IMR-90 (cell line): ENCODE measurements at regions not wholly inside any gene's neighbourhood (a gene's known extent, or its start where the extent isn't known, plus 50 kb on each side); places are given as distances from the start of the nearest gene placed in this dataset.

Source experiments
- ATAC-seq: fragments of 200-7000 bp; cut with Tn5 transposase; 2 replicates; pipeline ENCODE4 v1.9.1; 2020; ENCODE audit warnings: low read depth, mild to moderate bottlenecking, moderate library complexity
- BruUV-seq: library from RNA; stranded (reverse); fragments of 400-500 nt; replicated peaks from 2 replicates; lab custom pipeline; 2021; lab: Mats Ljungman, UMichigan
- CTCF ChIA-PET: fragments of 300-600 bp; formaldehyde crosslinking; extraction: SDS; loops from one replicate; lab custom pipeline; 2021; ENCODE audit warnings: antibody characterized with exemption; lab: Yijun Ruan, JAX
- POLR2A ChIA-PET: fragments of 300-600 bp; sonication (Branson Sonifier 250); formaldehyde crosslinking; loops from one replicate; lab custom pipeline; 2022; ENCODE audit warnings: antibody characterized with exemption; ENCODE audit not compliant: unreplicated experiment; lab: Charles Lee
- DNase-seq: peaks from one replicate; pipeline ENCODE4 v3.0.0; 2013
- H2AFZ ChIP-seq: replicated peaks from 2 replicates; pipeline ENCODE3; 2013; ENCODE audit warnings: low read length, mild to moderate bottlenecking; ENCODE audit not compliant: poor library complexity
- H2AK5ac ChIP-seq: 2 replicates; pipeline ENCODE4 v1.6.1; 2013; ENCODE audit warnings: low read depth, low read length, inconsistent platforms
- H2AK9ac ChIP-seq: replicated peaks from 2 replicates; pipeline ENCODE3; 2013; ENCODE audit warnings: mild to moderate bottlenecking, low read depth, low read length, moderate library complexity; ENCODE audit not compliant: poor library complexity
- H2BK120ac ChIP-seq: 2 replicates; pipeline ENCODE4 v1.6.1; 2013; ENCODE audit warnings: low read depth, low read length, inconsistent platforms
- H2BK15ac ChIP-seq: 3 replicates; pipeline ENCODE4 v1.6.1; 2013; ENCODE audit warnings: low read depth, low read length, inconsistent platforms
- H2BK20ac ChIP-seq: 2 replicates; pipeline ENCODE4 v1.6.1; 2013; ENCODE audit warnings: low read depth, mild to moderate bottlenecking, inconsistent platforms, low read length, moderate library complexity
- H2BK5ac ChIP-seq: 2 replicates; pipeline ENCODE4 v1.6.1; 2013; ENCODE audit warnings: mild to moderate bottlenecking, low read depth, low read length, inconsistent platforms; ENCODE audit not compliant: poor library complexity, severe bottlenecking
- H3K14ac ChIP-seq: replicated peaks from 2 replicates; pipeline ENCODE4 v1.6.1; 2013; ENCODE audit warnings: low read depth, low read length, inconsistent platforms
- H3K18ac ChIP-seq: 2 replicates; pipeline ENCODE4 v1.6.1; 2013; ENCODE audit warnings: low read depth, low read length, control low read depth
- H3K23ac ChIP-seq: 2 replicates; pipeline ENCODE4 v1.6.1; 2013; ENCODE audit warnings: low read depth, low read length, inconsistent platforms
- H3K27ac ChIP-seq: 2 replicates; pipeline ENCODE4 v1.5.1; 2013; ENCODE audit warnings: mild to moderate bottlenecking, control low read depth, low read length; ENCODE audit not compliant: insufficient read depth
- H3K27me3 ChIP-seq: 2 replicates; pipeline ENCODE4 v1.6.1; 2013; ENCODE audit warnings: low read length; ENCODE audit not compliant: control insufficient read depth, insufficient read depth
- H3K36me3 ChIP-seq: 2 replicates; pipeline ENCODE4 v1.6.1; 2013; ENCODE audit warnings: low read length, mixed read lengths; ENCODE audit not compliant: control insufficient read depth, insufficient read depth
- H3K4ac ChIP-seq: 2 replicates; pipeline ENCODE4 v1.6.1; 2013; ENCODE audit warnings: low read depth, low read length, inconsistent platforms
- H3K4me1 ChIP-seq: 2 replicates; pipeline ENCODE4 v1.6.1; 2013; ENCODE audit warnings: low read length, mixed read lengths; ENCODE audit not compliant: control insufficient read depth, insufficient read depth
- H3K4me2 ChIP-seq: 2 replicates; pipeline ENCODE4 v1.6.1; 2013; ENCODE audit warnings: low read depth, mild to moderate bottlenecking, control low read depth, low read length, moderate library complexity
- H3K4me3 ChIP-seq: 2 replicates; pipeline ENCODE4 v1.5.1; 2013; ENCODE audit warnings: low read depth, mild to moderate bottlenecking, control low read depth, low read length, moderate library complexity; ENCODE audit not compliant: insufficient read depth
- H3K56ac ChIP-seq: 2 replicates; pipeline ENCODE4 v1.6.1; 2013; ENCODE audit warnings: low read length, inconsistent platforms; ENCODE audit not compliant: insufficient read depth; ENCODE audit errors: extremely low read depth
- H3K79me1 ChIP-seq, 2 experiments: 2 replicates each; pipeline ENCODE4 v1.6.1; 2013; ENCODE audit warnings: low read length in 2 of 2, inconsistent platforms in 1 of 2, low read depth in 1 of 2
- H3K9ac ChIP-seq: 2 replicates; pipeline ENCODE4 v1.6.1; 2013; ENCODE audit warnings: low read depth, low read length, control low read depth
- H3K9me1 ChIP-seq: 2 replicates; pipeline ENCODE4 v1.6.1; 2013; ENCODE audit warnings: low read length, inconsistent platforms; ENCODE audit not compliant: insufficient read depth
- H3K9me3 ChIP-seq: 2 replicates; pipeline ENCODE4 v1.6.1; 2013; ENCODE audit warnings: low read length; ENCODE audit not compliant: control insufficient read depth, insufficient read depth
- H4K20me1 ChIP-seq: 2 replicates; pipeline ENCODE4 v1.6.1; 2013; ENCODE audit warnings: low read length, inconsistent platforms; ENCODE audit not compliant: insufficient read depth
- H4K5ac ChIP-seq: 2 replicates; pipeline ENCODE4 v1.6.1; 2013; ENCODE audit warnings: mild to moderate bottlenecking, low read depth, low read length, control low read depth
- H4K8ac ChIP-seq, 2 experiments: 2 replicates each; pipeline ENCODE4 v1.6.1; 2013; ENCODE audit warnings: low read depth in 2 of 2, low read length in 2 of 2, control low read depth in 1 of 2, inconsistent platforms in 1 of 2
- H4K91ac ChIP-seq: 2 replicates; pipeline ENCODE4 v1.6.1; 2013; ENCODE audit warnings: low read depth, low read length, inconsistent platforms; ENCODE audit not compliant: insufficient read depth
- MAZ ChIP-seq: IDR thresholded peaks from 2 replicates; pipeline ENCODE4 v1.6.1; 2012; ENCODE audit warnings: low read depth, mild to moderate bottlenecking, low read length, improper control_type of control experiment, moderate library complexity, borderline replicate concordance
- whole genome bisulfite sequencing, 2 experiments: methylation state at CpG; one replicate each; pipeline versions ENCODE4 v1.1.5 to v1.1.7; 2013; ENCODE audit warnings: missing lambda C conversion rate in 2 of 2; ENCODE audit not compliant: insufficient read length in 1 of 2; ENCODE audit errors: extremely low coverage in 2 of 2; 5-methylcytosine and 5-hydroxymethylcytosine counted together
- dilution Hi-C: fragments of 300-500 bp; cut with HindIII; formaldehyde crosslinking; loops from one replicate; pipeline ENCODE4 v1.14.3; 2018; ENCODE audit warnings: low sequenced_read_pairs; ENCODE audit not compliant: unreplicated experiment
- in situ Hi-C: fragments of 300-500 bp; cut with MboI; formaldehyde crosslinking; loops from 3 replicates; pipeline ENCODE4 v1.14.3; 2019; ENCODE audit warnings: low sequenced_read_pairs, inconsistent platforms, mixed read lengths
- intact Hi-C: fragments of 100-400 bp; cut with micrococcal nuclease; formaldehyde crosslinking; loops from 2 replicates; pipeline ENCODE4 v1.10.0; 2022

- CTCF ChIA-PET, result no interaction called here
Measured at GRCh38 chr3:78077842-78078241, 1037.9 kb downstream of the ROBO2 start.

More at GRCh38 chr3:78077842-78078241, 1037.9 kb downstream of the ROBO2 start:
- intact Hi-C loops (no loop called here), dilution Hi-C loops (no loop called here), in situ Hi-C loops (no loop called here)
- H3K14ac ChIP-seq, result no peak overlapping the region
- H2BK120ac ChIP-seq, result no peak overlapping the region
- WGBS, 2 experiments, result 100% methylated on average over 1 of the region's 2 CpGs; no CpG with 5 or more reads in 1 of the 2 experiments
- no peaks in the 10 kb centered on the region for H3K27me3 ChIP-seq
- no peak overlapping the region for H4K8ac ChIP-seq
- no peak for DNase-seq
- no peak overlapping the region for H4K91ac ChIP-seq
- H2AFZ ChIP-seq, result no peak overlapping the region
- H2BK20ac ChIP-seq, result no peak overlapping the region
- H3K4me3 ChIP-seq, result no peak overlapping the region
- ATAC-seq, result no peak
- H3K9me3 ChIP-seq, result no peaks in the 10 kb centered on the region
- H3K36me3 ChIP-seq, result no peaks in the 10 kb centered on the region
- H4K5ac ChIP-seq, result no peak overlapping the region
- no peak overlapping the region for H2BK15ac ChIP-seq
- H3K4me1 ChIP-seq, result no peaks in the 10 kb centered on the region
- no peak for TF ChIP-seq MAZ
- H2AK9ac ChIP-seq, result no peak overlapping the region
- no peaks in the 10 kb centered on the region for H3K9me1 ChIP-seq
- no peak overlapping the region for H3K9ac ChIP-seq
- POLR2A ChIA-PET, result no interaction called here
- H3K56ac ChIP-seq, result no peak overlapping the region
- no peak overlapping the region for H3K23ac ChIP-seq
- no peak overlapping the region for H2BK5ac ChIP-seq
- H3K18ac ChIP-seq, result no peak overlapping the region
- no peak overlapping the region for H2AK5ac ChIP-seq
- BruUV-seq, result no TSS peak
- no peaks in the 10 kb centered on the region for H4K20me1 ChIP-seq
- H3K27ac ChIP-seq, result no peak overlapping the region
- H3K4ac ChIP-seq, result no peak overlapping the region
- H3K79me1 ChIP-seq, result no peaks in the 10 kb centered on the region
- no peak overlapping the region for H3K4me2 ChIP-seq
